ENCODE measurements at regions not wholly inside any gene's neighbourhood (a gene's known extent, or its start where the extent isn't known, plus 50 kb on each side); places are given as distances from the start of the nearest gene placed in this dataset.

DNA sequence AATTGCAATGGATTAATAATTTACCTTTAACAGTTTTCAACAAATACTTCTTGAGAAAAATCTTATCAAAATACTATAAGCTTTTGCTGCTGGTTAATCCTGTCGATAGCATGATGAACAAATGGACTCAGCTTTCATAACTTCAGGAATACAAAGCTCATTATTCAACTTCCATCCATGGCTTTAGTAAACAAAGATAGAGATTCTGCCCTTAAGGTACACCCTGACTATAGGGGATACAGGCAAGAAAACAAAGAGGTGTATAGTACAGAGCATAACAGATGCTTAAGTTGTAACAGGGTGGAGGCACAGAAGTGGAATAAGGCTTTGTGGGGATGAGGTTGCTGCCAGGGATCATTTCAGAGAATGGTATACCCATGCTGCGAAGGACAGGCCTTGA, 57.0 kb upstream of the FOXN2 start:
- H3K27ac ChIP-seq, result no peak overlapping the region
- TF ChIP-seq, protein P1, sequence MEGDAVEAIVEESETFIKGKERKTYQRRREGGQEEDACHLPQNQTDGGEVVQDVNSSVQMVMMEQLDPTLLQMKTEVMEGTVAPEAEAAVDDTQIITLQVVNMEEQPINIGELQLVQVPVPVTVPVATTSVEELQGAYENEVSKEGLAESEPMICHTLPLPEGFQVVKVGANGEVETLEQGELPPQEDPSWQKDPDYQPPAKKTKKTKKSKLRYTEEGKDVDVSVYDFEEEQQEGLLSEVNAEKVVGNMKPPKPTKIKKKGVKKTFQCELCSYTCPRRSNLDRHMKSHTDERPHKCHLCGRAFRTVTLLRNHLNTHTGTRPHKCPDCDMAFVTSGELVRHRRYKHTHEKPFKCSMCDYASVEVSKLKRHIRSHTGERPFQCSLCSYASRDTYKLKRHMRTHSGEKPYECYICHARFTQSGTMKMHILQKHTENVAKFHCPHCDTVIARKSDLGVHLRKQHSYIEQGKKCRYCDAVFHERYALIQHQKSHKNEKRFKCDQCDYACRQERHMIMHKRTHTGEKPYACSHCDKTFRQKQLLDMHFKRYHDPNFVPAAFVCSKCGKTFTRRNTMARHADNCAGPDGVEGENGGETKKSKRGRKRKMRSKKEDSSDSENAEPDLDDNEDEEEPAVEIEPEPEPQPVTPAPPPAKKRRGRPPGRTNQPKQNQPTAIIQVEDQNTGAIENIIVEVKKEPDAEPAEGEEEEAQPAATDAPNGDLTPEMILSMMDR (conservative IDR thresholded peaks at IDR 0.05), result no peak

DNA sequence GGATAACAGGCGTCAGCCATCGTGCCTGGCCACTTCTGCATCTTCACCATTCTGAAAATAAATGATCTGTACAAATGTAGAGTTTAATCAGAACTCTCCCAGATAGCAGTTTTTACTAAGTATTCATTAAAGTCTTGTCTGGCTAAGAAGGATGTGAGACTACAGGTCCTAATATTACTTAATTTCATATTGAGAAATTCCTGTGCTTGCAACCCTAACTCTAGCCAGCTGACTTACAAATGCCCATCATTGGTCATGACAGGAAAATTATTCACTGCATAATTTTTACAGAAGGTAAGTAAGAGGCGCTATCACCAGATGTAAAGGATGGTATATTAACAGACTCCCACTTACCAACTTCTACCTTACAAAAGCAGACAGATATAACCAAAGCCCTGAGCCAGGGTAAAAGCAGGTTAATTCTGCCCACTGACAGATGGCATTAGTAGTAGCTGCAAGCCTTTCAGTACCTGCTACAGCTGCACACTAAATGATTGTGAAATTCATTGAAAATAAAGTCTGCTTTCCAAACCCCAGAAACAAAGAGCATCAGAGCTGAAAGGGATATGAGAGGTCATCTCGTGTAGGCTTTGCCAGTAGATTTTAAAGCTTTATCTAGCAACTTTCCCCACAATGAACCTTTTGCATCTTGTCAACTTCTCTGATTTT, 55.9 kb upstream of the FOXN2 start:
- no peak overlapping the region for H3K27ac ChIP-seq
- TF ChIP-seq, protein P1 (conservative IDR thresholded peaks at IDR 0.05), result no peak

DNA sequence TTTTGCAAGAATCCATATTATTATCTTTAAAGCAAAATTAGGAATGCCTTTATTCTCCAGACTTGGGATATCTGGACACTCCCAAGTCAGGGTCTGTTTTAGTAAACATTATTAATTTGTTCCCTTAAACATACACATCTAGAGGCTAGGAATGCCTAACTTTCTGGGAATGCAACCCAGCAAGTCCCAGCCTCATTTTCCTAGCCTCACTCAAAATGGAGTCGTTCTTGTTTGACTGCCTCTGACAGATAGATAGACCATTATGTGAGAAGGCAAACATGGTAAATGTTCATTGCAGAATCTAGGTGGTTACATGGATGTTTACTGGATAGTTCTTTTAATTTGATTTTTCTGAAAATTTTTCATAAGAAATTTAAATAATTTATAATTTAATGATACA, 54.7 kb upstream of the FOXN2 start:
- H3K27ac ChIP-seq, result no peak overlapping the region
- TF ChIP-seq, protein P1 (conservative IDR thresholded peaks at IDR 0.05), result no peak

DNA sequence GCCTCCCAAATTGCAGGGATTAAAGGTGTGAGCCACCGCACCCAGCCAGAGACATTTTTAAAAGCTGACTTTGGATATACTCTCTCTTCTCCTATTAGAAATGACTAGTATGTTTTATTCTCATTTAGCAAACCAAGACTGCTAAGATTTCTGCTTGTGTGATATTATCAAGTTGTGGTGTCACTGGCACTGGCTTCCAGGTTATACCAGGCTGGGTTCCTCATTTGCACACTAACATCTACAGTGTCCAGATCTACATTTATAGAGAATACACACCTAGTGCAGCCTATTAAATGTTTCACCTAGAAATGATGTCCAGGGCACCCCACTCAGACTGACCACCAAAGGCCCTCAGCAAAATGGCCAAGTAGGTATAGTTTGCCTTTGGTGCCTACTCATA, 49.9 kb upstream of the FOXN2 start:
- no peak overlapping the region for H3K27ac ChIP-seq

More for the DNA sequence above, 49.9 kb upstream of the FOXN2 start:
- TF ChIP-seq, protein P1 (conservative IDR thresholded peaks at IDR 0.05), result no peak
